Activated naive CD4-positive, alpha-beta T cell treated with anti-CD3 and anti-CD28 coated beads, Interleukin-2, amount 50 U/mL, for 24 hours (primary cell): ENCODE measurements at regions not wholly inside any gene's neighbourhood (a gene's known extent, or its start where the extent isn't known, plus 50 kb on each side); places are given as distances from the start of the nearest gene placed in this dataset.

Experiments
- H3K27ac Mint-ChIP-seq: one replicate; pipeline ENCODE4 v1.8.0; 2021; ENCODE audit warnings: mild to moderate bottlenecking, mixed read lengths
- H3K27me3 Mint-ChIP-seq: one replicate; pipeline ENCODE4 v1.8.0; 2021; ENCODE audit warnings: mixed read lengths
- H3K36me3 Mint-ChIP-seq: one replicate; pipeline ENCODE4 v1.8.0; 2021; ENCODE audit warnings: mixed read lengths
- H3K4me1 Mint-ChIP-seq: one replicate; pipeline ENCODE4 v1.8.0; 2021; ENCODE audit warnings: mixed read lengths
- H3K4me3 Mint-ChIP-seq: one replicate; pipeline ENCODE4 v1.8.0; 2021; ENCODE audit warnings: mild to moderate bottlenecking, mixed read lengths
- H3K9me3 Mint-ChIP-seq: one replicate; pipeline ENCODE4 v1.8.0; 2021; ENCODE audit warnings: mixed read lengths

GRCh38 chr14:53874704-53875103, 81.9 kb downstream of the BMP4 start:
- Mint-ChIP-seq H3K4me3 (no peak overlapping the region), H3K4me1 (no peaks in the 10 kb centered on the region), H3K27me3 (peaks cover 1% of the 10 kb centered on the region), H3K36me3 (no peaks in the 10 kb centered on the region), H3K9me3 (no peaks in the 10 kb centered on the region), H3K27ac (no peak overlapping the region)

GRCh38 chr14:53872681-53873089, 83.9 kb downstream of the BMP4 start:
- Mint-ChIP-seq H3K4me1 (no peaks in the 10 kb centered on the region), H3K9me3 (no peaks in the 10 kb centered on the region), H3K27me3 (no peaks in the 10 kb centered on the region), H3K4me3 (no peak overlapping the region), H3K27ac (no peak overlapping the region), H3K36me3 (no peaks in the 10 kb centered on the region)

- no peaks in the 10 kb centered on the region for H3K9me3 Mint-ChIP-seq
- H3K27ac Mint-ChIP-seq: no peak overlapping the region
- H3K36me3 Mint-ChIP-seq: no peaks in the 10 kb centered on the region
- no peak overlapping the region for H3K4me3 Mint-ChIP-seq
- H3K27me3 Mint-ChIP-seq: peaks cover 2% of the 10 kb centered on the region
- H3K4me1 Mint-ChIP-seq: no peaks in the 10 kb centered on the region
Measured at GRCh38 chr14:53871951-53872350, 84.7 kb downstream of the BMP4 start.

GRCh38 chr14:53871011-53871410, 85.6 kb downstream of the BMP4 start:
- Mint-ChIP-seq H3K27ac (no peak overlapping the region), H3K4me3 (no peak overlapping the region), H3K36me3 (no peaks in the 10 kb centered on the region), H3K27me3 (peaks cover 2% of the 10 kb centered on the region), H3K4me1 (no peaks in the 10 kb centered on the region), H3K9me3 (no peaks in the 10 kb centered on the region)

GRCh38 chr14:53865711-53866110, 90.9 kb downstream of the BMP4 start:
- peaks cover 2% of the 10 kb centered on the region for H3K27me3 Mint-ChIP-seq
- H3K4me3 Mint-ChIP-seq: no peak overlapping the region
- no peak overlapping the region for H3K27ac Mint-ChIP-seq
- H3K9me3 Mint-ChIP-seq: no peaks in the 10 kb centered on the region
- no peaks in the 10 kb centered on the region for H3K36me3 Mint-ChIP-seq
- H3K4me1 Mint-ChIP-seq: no peaks in the 10 kb centered on the region

- H3K4me1 Mint-ChIP-seq: no peaks in the 10 kb centered on the region
- no peaks in the 10 kb centered on the region for H3K9me3 Mint-ChIP-seq
- H3K27me3 Mint-ChIP-seq: no peaks in the 10 kb centered on the region
- H3K4me3 Mint-ChIP-seq: no peak overlapping the region
- H3K27ac Mint-ChIP-seq: no peak overlapping the region
- H3K36me3 Mint-ChIP-seq: no peaks in the 10 kb centered on the region
Measured at GRCh38 chr14:53861781-53862180, 94.8 kb downstream of the BMP4 start.

- Mint-ChIP-seq H3K4me3 (no peak overlapping the region), H3K27me3 (peaks cover 2% of the 10 kb centered on the region), H3K9me3 (no peaks in the 10 kb centered on the region), H3K27ac (no peak overlapping the region), H3K36me3 (no peaks in the 10 kb centered on the region), H3K4me1 (no peaks in the 10 kb centered on the region)
Measured at GRCh38 chr14:53858345-53858684, 98.3 kb downstream of the BMP4 start.

DNA sequence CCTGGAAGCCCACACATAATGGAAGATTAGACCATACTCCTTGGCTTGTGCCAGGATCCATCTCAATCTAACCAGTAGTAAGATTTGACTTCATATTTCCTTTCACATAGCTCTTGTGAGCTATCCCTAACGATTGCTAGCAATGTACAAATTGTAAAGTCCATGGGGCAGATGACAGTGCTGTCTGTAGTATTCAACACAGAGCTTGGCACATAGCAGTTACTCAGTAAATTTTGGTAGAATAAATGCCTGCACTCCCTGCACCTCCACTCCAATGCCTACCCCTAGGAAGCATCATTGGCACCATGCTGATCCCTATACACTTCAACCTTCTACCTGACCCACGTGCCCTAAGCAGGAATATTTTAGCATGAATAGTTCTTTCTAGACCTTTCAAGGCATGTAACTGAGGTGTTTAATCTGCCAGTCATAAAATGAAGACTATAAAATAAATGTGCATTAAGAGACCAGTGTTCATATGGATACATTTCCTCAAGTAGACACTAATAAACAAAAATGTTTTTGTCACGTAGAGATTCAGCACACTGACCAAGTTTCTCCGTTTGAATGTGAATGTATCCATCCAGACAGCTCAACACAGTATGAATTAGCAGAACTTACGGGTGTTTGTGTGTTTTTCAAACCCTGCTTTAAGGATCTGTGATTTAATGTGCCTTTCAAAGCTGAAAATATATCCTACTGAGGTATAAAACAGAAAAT, 98.8 kb downstream of the BMP4 start:
- H3K36me3 Mint-ChIP-seq: no peaks in the 10 kb centered on the region

GRCh38 chr14:53855574-53855973, 101.1 kb downstream of the BMP4 start:
- no peaks in the 10 kb centered on the region for H3K9me3 Mint-ChIP-seq
- no peak overlapping the region for H3K27ac Mint-ChIP-seq
- H3K36me3 Mint-ChIP-seq: no peaks in the 10 kb centered on the region
- H3K27me3 Mint-ChIP-seq: peaks cover 2% of the 10 kb centered on the region
- H3K4me1 Mint-ChIP-seq: no peaks in the 10 kb centered on the region
- no peak overlapping the region for H3K4me3 Mint-ChIP-seq

More for the DNA sequence above, 98.8 kb downstream of the BMP4 start:
- Mint-ChIP-seq H3K9me3 (no peaks in the 10 kb centered on the region), H3K27me3 (peaks cover 2% of the 10 kb centered on the region), H3K4me3 (no peak overlapping the region), H3K4me1 (no peaks in the 10 kb centered on the region), H3K27ac (no peak overlapping the region)

DNA sequence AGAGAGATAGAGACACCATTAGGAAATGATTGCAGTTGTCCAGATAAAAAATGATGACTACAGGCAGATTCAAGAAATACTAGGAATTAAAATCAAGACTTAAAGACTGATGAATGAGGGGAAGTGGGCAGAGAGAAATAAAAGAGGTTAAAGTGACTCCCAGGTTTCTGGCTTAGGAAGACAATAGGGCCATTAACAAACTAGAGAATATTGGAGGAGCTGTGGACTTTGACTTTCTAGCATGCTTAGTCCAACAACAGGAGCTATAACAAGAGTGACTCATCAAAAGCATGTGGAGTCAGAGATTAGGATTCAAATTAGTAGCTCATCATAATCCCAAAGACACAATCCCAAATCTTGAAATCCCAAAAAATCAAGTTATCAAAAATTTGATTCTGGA, 101.5 kb downstream of the BMP4 start:
- Mint-ChIP-seq H3K4me3 (no peak overlapping the region), H3K36me3 (no peaks in the 10 kb centered on the region), H3K27me3 (peaks cover 2% of the 10 kb centered on the region), H3K9me3 (no peaks in the 10 kb centered on the region), H3K27ac (no peak overlapping the region), H3K4me1 (no peaks in the 10 kb centered on the region)

DNA sequence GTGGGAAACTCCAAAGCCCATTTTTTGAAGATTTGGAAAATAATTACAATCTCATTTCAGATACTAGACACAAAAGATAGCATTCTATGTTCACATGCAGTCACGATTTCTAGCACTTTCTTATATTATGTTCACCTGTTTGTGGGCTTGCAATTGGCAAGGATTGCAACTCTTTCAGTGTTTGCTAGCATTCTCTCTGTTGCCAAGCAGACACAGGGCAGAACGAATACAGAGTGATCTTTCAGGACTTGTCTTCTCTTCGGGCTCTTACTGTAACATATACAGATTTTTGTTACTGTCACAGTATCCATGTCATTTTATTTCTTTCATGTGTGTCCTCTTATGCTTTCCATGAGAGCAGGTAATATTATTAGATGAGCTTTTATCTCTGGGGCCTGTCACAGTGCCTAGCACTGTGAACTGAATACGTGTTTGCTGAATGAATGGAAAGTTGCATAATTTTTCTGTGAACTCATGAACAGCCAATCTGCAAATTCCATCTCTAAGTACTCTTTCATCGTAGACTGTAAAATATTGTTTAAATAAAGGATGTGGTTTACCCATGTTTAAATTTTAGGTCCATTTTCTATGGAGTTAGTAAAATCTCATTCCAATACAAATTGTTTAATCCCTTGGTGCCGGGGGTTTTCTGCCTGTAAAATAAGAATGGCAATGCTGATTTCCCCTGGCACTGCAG, 105.1 kb downstream of the BMP4 start:
- no peak overlapping the region for H3K4me3 Mint-ChIP-seq
- H3K4me1 Mint-ChIP-seq: no peaks in the 10 kb centered on the region
- no peaks in the 10 kb centered on the region for H3K9me3 Mint-ChIP-seq
- peaks cover 2% of the 10 kb centered on the region for H3K27me3 Mint-ChIP-seq
- no peaks in the 10 kb centered on the region for H3K36me3 Mint-ChIP-seq
- H3K27ac Mint-ChIP-seq: no peak overlapping the region

GRCh38 chr14:53850714-53851296, 105.8 kb downstream of the BMP4 start:
- Mint-ChIP-seq H3K36me3 (no peaks in the 10 kb centered on the region), H3K4me3 (no peak overlapping the region), H3K27me3 (peaks cover 2% of the 10 kb centered on the region), H3K27ac (no peak overlapping the region), H3K4me1 (no peaks in the 10 kb centered on the region), H3K9me3 (no peaks in the 10 kb centered on the region)

DNA sequence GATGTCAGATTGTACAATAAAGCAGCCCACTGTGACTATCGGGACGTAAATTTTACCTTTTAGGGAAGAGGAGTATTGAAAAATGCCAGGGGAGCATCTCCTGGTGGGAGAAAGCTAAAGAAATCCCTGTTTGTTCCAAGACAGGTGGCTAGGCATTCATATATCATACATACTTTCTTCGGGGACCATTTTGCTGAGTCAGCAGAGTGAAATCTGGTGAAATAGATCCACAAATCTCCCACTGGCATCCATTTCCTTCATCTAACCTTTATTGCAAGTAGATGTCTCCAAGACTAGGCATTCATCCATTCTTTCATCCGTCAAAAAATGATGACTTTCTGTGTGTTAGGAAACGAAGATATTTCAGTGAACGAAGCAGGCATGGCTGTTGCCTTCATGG, 107.1 kb downstream of the BMP4 start:
- Mint-ChIP-seq H3K4me3 (no peak overlapping the region), H3K9me3 (no peaks in the 10 kb centered on the region), H3K36me3 (no peaks in the 10 kb centered on the region), H3K27ac (no peak overlapping the region), H3K27me3 (no peaks in the 10 kb centered on the region), H3K4me1 (no peaks in the 10 kb centered on the region)

DNA sequence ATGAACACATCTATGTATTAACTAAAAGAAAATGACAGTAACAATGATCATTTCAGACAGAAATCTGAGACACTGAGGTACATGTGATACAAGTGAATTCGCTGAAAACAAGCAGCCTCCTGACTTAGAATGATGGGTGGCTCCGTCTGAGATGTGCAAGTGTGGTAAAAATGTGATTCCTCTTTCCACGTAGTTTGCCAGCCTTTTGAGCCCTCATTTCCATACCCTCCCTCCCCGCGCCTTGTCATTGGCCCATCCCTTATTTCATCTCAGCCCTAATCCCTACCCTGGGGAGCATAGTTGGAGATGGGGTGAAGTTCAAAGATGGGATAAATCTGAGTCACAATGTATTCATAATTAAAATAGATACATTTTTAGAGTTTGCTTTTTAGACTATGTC, 107.8 kb downstream of the BMP4 start:
- Mint-ChIP-seq H3K27me3 (no peaks in the 10 kb centered on the region), H3K27ac (no peak overlapping the region), H3K4me3 (no peak overlapping the region), H3K4me1 (no peaks in the 10 kb centered on the region), H3K36me3 (no peaks in the 10 kb centered on the region), H3K9me3 (no peaks in the 10 kb centered on the region)

DNA sequence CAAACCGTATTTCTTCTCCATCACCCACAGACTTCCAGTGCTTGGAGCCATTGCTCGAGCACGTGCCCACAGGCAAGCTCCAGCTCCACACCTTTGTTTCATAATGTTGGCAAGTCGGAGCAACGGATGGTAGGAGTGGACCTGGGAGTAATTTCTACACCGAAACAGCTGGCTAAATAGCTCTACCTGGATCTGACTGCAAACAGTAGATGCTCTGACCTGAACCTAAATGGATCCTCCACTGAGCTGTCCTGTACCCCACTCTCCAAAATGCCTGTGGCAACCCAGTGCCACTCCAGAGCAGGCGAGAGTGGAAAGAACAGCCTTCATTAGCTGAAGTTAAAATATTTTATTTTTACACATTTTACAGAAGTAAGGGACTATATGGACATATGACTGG, 108.7 kb downstream of the BMP4 start:
- Mint-ChIP-seq H3K36me3 (no peaks in the 10 kb centered on the region), H3K9me3 (no peaks in the 10 kb centered on the region), H3K27me3 (no peaks in the 10 kb centered on the region)

DNA sequence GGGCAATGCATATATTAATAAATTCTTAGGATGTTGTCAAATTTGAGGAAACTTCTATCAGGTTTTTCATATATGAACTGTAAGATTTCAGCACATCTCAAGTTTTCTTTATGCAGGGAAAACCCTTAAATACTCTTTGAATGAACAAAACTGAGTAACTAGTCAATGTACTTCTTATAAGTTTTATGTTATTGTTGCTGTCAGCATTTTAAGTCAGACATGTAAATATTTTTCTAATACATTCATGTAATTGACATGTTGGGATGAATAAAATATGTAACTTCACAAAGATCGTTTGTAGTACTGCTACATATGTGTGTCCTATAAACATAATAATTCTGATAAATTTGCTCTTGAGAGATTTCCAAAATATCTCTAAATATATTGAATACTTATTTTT, 109.6 kb downstream of the BMP4 start:
- H3K4me3 Mint-ChIP-seq: no peak overlapping the region
- H3K27me3 Mint-ChIP-seq: no peaks in the 10 kb centered on the region
- H3K36me3 Mint-ChIP-seq: no peaks in the 10 kb centered on the region
- H3K4me1 Mint-ChIP-seq: no peaks in the 10 kb centered on the region
- H3K9me3 Mint-ChIP-seq: no peaks in the 10 kb centered on the region
- H3K27ac Mint-ChIP-seq: no peak overlapping the region

More for the DNA sequence above, 108.7 kb downstream of the BMP4 start:
- no peak overlapping the region for H3K27ac Mint-ChIP-seq
- no peaks in the 10 kb centered on the region for H3K4me1 Mint-ChIP-seq
- H3K4me3 Mint-ChIP-seq: no peak overlapping the region
